ENCODE measurements at regions not wholly inside any gene's neighbourhood (a gene's known extent, or its start where the extent isn't known, plus 50 kb on each side); places are given as distances from the start of the nearest gene placed in this dataset.

- H3K36me3 Mint-ChIP-seq (ENCODE audit: low read depth): no peaks in the 10 kb centered on the region
- DNase-seq (no peak), ATAC-seq (ENCODE audit: poor library complexity) (no peak)
- ChIA-PET POLR2A (no interaction called here), CTCF (no interaction called here)
- H3K4me3 Mint-ChIP-seq: no peak overlapping the region
- peaks cover 10 to 13% of the 10 kb centered on the region in 2 experiments for H3K9me3 ChIP-seq (ENCODE audit: control insufficient read depth in 1 of 2, insufficient read depth in 1 of 2, low read length in 2 of 2)
- no peaks in the 10 kb centered on the region for H3K27me3 ChIP-seq (ENCODE audit: control insufficient read depth in 1 of 2, insufficient read depth in 2 of 2, low read length in 2 of 2)
- no peaks in the 10 kb centered on the region for H3K36me3 ChIP-seq (ENCODE audit: insufficient read depth, low read length)
- H3K27me3 Mint-ChIP-seq: no peaks in the 10 kb centered on the region
- H3K27ac Mint-ChIP-seq: no peak overlapping the region
- TF ChIP-seq CTCF (IDR thresholded peaks at IDR 0.05): no peak
- H3K4me3 ChIP-seq (ENCODE audit: low read length): no peak overlapping the region
- no peaks in the 10 kb centered on the region for H3K4me1 ChIP-seq (ENCODE audit: insufficient read depth, low read length)
- intact Hi-C loops (cut with DNase I, micrococcal nuclease): no loop called here
- H3K9me3 Mint-ChIP-seq: peaks cover 19% of the 10 kb centered on the region
- no peak overlapping the region for H3K27ac ChIP-seq (ENCODE audit: low read depth in 1 of 2, low read length in 2 of 2)
- H3K4me1 Mint-ChIP-seq (ENCODE audit: low read depth): no peaks in the 10 kb centered on the region
Measured at GRCh38 chr9:25505644-25506043, 172.6 kb downstream of the TUSC1 start.

- TF ChIP-seq CTCF (IDR thresholded peaks at IDR 0.05): no peak
- Mint-ChIP-seq H3K4me3 (no peak overlapping the region), H3K4me1 (ENCODE audit: low read depth) (no peaks in the 10 kb centered on the region), H3K27me3 (no peaks in the 10 kb centered on the region), H3K27ac (no peak overlapping the region), H3K9me3 (peaks cover 22% of the 10 kb centered on the region), H3K36me3 (ENCODE audit: low read depth) (no peaks in the 10 kb centered on the region)
- H3K9me3 ChIP-seq (ENCODE audit: control insufficient read depth in 1 of 2, insufficient read depth in 1 of 2, low read length in 2 of 2): peaks cover 0 to 4% of the 10 kb centered on the region in 2 experiments
- H3K4me3 ChIP-seq (ENCODE audit: low read length): no peak overlapping the region
- DNase-seq (no peak), ATAC-seq (ENCODE audit: poor library complexity) (no peak)
- H3K4me1 ChIP-seq (ENCODE audit: insufficient read depth, low read length): no peaks in the 10 kb centered on the region
- H3K27me3 ChIP-seq (ENCODE audit: control insufficient read depth in 1 of 2, insufficient read depth in 2 of 2, low read length in 2 of 2): no peaks in the 10 kb centered on the region
- intact Hi-C loops (cut with DNase I, micrococcal nuclease): no loop called here
- no peak overlapping the region for H3K27ac ChIP-seq (ENCODE audit: low read depth in 1 of 2, low read length in 2 of 2)
- no peaks in the 10 kb centered on the region for H3K36me3 ChIP-seq (ENCODE audit: insufficient read depth, low read length)
- ChIA-PET POLR2A (no interaction called here), CTCF (no interaction called here)
Measured at GRCh38 chr9:25481372-25481771, 196.9 kb downstream of the TUSC1 start.

- no peak overlapping the region for H3K4me3 Mint-ChIP-seq
- no peaks in the 10 kb centered on the region for H3K27me3 Mint-ChIP-seq
- POLR2A ChIA-PET: no interaction called here
- H3K4me3 ChIP-seq (ENCODE audit: low read length): no peak overlapping the region
- CTCF ChIA-PET: no interaction called here
- DNase-seq (no peak), ATAC-seq (ENCODE audit: poor library complexity) (no peak)
- H3K4me1 Mint-ChIP-seq (ENCODE audit: low read depth): no peaks in the 10 kb centered on the region
- no peaks in the 10 kb centered on the region for H3K4me1 ChIP-seq (ENCODE audit: insufficient read depth, low read length)
- intact Hi-C loops (cut with DNase I, micrococcal nuclease): no loop called here
- peaks cover 15% of the 10 kb centered on the region for H3K9me3 Mint-ChIP-seq
- no peaks in the 10 kb centered on the region for H3K36me3 ChIP-seq (ENCODE audit: insufficient read depth, low read length)
- H3K9me3 ChIP-seq (ENCODE audit: control insufficient read depth in 1 of 2, insufficient read depth in 1 of 2, low read length in 2 of 2): peaks cover 0 to under 1% of the 10 kb centered on the region in 2 experiments
- no peak for TF ChIP-seq CTCF (IDR thresholded peaks at IDR 0.05)
- no peak overlapping the region for H3K27ac Mint-ChIP-seq
- no peaks in the 10 kb centered on the region for H3K27me3 ChIP-seq (ENCODE audit: control insufficient read depth in 1 of 2, insufficient read depth in 2 of 2, low read length in 2 of 2)
- no peaks in the 10 kb centered on the region for H3K36me3 Mint-ChIP-seq (ENCODE audit: low read depth)
- H3K27ac ChIP-seq (ENCODE audit: low read depth in 1 of 2, low read length in 2 of 2): no peak overlapping the region
Measured at GRCh38 chr9:25480696-25481095, 197.5 kb downstream of the TUSC1 start.

All from CD4-positive, alpha-beta T cell (primary cell).